COLO829 (cell line): ENCODE measurements at regions not wholly inside any gene's neighbourhood (a gene's known extent, or its start where the extent isn't known, plus 50 kb on each side); places are given as distances from the start of the nearest gene placed in this dataset.
A peak's percentile ranks its signal among the peaks of the same experiment; 100 is the strongest.
"Not testable (repeated sequence)": the region's sequence is repeated elsewhere in the genome, so short reads cannot be mapped to it uniquely, and the experiment has no call there.

Source experiments
- DNase-seq: peaks from one replicate; pipeline ENCODE4 v3.0.0; 2012; ENCODE audit warnings: low spot score

DNA sequence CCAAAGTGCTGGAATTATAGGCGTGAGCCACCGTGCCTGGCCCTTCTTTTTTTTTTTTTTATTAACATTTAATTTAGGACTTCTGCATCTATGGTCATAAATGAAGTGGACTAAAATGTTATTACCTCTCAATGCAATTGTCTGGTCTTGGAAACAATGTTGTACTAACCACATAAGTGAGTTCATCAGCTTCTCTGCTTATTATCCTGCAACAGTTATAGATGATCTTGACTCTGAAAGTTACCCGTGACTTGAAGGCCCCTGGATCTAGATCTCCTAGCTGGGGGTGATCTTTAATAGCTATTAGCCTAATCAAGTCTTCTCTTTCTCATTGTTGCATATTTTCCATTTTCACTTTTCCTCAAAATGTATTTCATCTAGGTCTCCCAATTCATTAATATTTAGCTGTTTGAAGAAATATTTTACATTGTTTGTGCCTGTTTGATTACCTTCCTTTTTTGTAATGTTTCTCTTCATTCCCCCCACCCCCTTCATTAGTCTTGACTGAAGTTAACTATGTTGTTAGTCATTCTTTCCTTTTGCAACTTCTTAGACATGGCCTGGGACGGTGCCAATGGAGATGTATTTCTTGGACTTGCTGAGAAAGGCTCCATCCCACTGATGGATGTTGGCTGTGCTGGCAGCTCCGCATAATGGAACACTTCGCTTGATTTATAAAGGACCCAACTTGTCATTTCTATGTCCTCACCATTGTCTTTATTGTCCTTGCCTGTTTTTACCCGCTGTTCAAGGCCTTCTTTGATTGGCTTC lies 141.6 kb upstream of the RIOK3 start:
- no peak for DNase-seq

DNA sequence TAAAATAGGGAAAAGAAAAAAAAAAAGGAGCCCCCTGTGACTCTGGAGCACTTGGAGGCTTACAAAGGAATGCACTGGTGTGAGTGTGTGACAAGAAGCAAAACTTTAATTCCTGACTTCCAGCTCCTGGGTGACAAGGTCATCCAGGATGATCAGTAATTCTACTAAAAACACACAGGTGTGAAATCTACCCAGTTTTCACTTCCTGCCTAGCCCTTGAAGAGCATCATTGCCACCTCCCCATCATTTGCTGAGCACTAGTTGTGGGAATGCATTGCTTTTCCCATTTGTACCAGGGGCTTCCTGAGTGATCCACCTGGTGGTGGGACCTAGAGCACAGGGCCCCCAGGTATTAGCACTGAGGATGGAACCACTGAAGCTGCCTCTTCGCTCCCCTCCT lies 139.7 kb upstream of the RIOK3 start:
- DNase-seq, result no peak

DNA sequence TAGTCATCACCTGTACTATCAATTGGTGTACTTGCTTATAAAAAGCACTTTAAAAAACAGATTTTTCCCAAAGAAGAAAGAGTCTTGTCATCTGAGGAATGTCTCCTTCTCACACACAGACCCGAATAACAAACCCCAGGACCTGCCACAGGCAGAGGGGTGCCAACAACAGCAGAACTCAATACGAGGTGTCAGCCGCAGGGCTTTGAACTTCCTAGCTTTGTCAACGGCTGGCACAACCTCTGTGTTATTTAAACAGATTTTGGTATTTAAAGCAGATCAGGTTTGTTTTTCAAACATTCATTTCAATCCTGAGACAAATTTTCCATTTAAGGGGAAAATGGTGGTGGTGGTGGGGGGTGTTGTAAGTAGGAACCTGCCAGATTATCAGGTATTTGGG lies 138.4 kb upstream of the RIOK3 start:
- DNase-seq, result no peak

DNA sequence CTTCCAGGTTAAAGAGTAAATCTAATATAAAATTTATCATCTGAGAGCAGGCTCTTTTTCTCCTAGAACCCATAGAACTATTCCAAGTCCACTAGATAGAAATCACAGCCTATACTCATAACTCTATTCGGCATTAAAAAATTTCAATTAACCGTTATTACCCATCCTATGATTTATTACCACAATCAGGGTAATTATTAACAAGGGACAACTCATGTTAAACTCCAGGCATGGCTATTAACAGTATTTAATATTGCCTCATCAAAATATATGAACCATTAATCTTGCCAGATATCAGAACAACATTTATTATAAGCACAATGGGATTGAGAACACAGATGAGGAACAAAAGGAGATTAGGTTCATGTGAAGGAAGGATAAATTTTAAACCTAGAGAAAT lies 136.8 kb upstream of the RIOK3 start:
- no peak for DNase-seq

DNA sequence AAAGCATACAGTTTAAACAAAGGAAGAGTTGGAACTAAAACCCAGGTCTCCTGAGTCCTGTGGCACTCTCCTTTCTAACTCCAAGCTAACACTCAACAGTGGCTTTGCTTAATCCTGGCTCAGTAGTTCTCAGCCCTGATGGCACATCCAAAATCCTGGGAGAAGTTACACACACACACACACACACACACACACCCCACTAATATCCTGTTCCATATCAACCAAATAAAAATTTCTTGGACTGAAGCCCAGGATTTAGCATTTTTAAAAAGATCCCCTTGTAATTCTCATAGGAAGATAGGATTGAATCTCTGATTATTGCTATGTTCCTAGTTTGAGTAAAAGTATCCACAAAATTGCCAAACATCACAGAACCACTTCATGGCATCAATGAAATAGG lies 136.1 kb upstream of the RIOK3 start:
- no peak for DNase-seq

DNA sequence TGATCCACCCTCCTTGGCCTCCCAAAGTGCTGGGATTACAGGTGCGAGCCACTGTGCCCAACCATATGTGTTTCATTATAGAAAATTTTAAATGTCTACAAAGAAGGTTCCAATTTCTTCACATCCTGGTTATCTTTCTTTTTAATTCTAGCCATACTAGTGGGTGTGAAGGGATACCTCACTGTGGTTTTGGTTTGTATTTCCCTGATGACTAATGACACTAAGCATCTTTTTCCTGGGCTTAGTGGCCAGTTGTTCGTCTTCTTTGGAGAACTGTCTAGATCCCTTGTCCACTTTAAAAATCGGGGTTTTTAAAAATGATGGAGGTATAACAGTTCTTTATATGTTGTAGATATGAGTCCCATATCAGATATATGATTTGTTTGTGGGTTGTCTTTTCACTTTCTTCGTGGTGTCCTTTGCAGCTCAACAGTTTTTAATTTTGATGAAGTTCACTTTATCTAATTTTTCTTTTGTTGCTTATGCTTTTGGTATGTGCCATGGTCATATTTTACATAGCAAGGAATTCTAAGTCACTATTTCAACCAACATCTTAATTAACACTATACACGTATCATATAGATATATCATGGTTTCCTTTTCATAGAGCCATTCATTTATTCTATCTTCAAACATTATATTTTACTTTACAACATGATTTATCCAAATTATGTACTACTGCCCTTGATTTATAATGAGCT lies 135.0 kb upstream of the RIOK3 start:
- no peak for DNase-seq

DNA sequence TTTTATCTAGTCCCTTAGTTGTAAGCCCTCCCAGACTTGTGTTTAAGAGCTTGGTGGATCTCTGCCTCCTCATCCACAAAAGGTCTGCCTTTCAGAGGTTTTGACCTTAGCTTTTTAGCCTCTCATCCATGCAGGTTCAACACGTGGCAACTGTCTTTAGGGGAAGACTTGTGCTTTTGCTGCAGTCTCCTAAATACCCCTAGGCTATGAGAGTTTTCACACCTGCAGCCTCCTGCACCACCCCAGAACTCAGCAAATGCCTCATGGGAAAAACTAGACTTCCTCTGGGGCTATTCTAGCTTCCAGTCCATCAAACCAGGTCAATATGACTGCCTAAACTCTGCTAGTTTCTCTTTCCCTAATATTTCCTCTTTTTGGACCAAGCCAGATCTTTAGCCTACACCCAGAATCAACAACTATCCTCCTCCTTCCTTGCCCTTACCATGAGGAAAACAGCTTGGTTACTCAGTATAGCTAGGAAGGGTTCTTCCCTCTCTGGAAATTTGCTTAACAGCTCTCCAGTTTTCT lies 132.3 kb upstream of the RIOK3 start:
- DNase-seq, result no peak

DNA sequence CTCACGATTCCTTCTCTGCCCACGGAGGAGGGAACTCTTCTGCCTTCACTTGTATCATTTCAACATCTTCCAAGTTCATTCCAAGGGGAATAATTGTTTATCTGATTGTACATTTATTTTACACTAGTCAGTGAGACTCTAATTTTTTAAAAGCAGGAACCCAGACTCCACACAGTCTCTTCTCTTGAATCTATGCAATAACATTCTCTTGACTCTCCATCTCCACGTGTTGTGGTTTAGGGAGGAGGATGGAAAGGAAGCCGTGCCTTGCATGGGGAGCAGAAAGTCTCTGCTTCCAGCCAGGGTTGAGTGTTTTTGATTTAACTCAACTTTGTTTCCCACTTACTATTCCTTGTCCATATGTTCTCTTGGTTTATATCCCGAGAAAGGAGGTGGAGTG lies 131.1 kb upstream of the RIOK3 start:
- DNase-seq, result no peak

DNA sequence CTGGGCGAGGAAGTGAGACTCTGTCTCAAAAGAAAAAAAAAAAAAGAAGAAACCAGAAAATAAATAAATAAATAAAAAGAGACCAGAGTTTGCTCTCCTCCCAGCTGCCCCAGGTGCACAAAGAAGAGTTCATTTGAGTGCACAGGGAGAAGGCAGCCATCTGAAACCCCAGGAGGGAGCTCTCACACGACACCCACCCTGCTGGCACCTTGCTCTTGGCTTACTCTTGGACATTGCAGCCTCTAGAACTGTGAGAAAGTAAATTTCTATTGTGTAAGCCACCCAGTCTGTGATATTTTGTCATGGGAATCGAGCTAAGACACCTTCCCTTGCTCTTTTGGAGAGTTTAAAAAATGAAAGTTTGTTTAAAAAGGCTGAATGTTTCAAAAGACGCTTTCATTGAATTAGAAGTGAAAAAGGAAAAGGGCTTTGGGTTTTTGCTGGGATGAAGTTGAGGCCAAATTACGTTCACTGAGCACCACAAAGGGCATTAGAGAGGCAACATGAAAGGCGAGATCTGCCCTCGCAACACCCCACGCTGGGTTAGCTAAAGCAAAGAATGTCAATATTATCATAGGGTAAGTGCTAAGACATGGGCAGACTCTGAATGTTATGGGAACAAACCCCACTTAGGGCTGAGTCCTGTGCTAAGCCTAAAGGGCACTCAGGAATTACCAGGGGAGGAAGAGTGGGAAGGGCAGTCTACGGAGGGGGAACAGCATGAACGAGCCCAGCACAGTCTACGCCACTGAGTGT lies 128.9 kb upstream of the RIOK3 start:
- no peak for DNase-seq

DNA sequence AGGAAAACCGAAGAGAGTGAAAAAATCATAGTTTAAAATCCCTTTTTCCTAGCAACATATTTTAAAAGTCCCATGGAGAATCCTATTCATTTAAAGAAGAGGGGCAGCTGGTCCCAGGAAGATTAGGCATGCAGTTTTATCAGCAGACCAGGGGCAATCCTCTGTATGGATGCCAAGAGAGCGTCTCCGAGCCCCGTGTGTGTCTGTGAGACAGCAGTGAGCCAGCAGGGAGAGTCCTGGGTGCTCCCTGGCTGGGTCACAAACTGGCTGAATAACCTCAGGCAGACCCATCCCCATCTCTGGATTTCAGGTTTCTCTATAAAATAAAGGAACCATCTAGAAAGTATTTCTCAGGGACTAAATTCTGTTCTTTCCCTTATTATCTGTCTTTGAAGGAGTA lies 128.2 kb upstream of the RIOK3 start:
- DNase-seq, result no peak

DNA sequence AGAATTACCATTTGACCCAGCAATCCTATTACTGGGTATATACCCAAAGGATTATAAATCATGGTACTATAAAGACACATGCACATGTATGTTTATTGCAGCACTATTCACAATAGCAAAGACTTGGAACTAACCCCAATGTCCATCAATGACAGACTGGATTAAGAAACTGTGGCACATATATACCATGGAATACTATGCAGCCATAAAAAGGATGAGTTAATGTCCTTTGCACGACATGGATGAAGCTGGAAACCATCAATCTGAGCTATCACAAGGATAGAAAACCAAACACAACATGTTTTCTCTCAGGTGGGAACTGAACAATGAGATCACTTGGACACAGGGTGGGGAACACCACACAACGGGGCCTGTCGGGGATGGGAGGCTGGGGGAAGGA lies 123.4 kb upstream of the RIOK3 start:
- DNase-seq, result not testable (repeated sequence)

DNA sequence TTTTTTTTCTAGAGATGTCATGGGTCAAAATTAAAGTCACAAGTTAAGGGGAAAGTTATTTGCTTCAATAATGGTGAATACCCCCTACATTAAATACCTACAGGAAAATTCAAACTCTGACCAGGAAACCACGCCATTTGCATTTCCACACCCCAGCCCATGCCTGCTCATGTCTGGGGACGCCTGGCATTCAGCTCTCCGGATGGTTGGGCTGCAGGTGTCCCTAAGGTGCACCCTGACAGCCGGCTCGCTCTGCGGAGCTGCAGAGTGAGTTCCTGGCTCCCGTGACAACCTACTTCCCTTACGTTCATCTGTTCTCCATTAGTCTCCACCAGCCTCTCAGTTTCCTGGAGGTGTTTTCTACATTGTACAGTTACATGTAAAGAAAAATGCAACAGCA lies 122.7 kb upstream of the RIOK3 start:
- DNase-seq, result no peak

DNA sequence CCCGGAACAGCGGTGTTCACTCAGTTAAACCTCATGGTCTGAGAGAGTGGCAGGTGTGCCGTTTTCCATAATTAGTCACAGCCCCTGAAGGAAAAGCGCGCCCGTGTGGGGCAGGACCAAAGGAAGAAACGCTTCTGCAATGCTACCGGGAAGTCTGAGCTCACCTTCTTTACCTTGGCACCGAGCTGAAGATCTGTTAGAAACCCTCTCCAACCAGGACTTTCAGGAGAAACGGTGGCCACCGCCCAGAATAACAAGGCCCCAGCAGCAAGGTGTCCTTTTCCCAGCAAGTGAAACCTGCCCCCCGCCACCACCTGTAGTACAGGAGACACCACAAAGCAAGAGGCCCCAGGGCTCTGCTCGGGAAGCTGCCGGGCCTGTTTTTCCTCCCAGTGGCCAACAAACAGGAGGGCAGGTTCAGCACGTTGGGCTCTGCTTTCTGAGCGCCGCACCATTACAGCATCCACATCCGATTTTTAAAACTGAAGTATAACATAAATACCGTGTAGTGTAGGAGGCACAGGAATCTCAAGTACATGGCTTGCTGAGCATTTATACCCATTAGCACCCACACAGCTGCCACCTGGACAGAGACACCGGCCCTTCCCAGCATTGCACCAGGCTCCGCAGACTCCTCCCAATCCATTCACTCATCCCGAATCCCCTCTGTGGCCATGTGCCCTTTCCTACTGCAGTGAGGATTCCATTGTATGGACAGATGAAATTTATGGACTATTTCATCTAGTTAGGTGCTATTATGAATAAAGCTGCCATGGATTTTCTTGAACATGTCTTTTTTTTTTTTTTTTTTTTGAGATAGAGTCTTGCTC lies 121.8 kb upstream of the RIOK3 start:
- no peak for DNase-seq

DNA sequence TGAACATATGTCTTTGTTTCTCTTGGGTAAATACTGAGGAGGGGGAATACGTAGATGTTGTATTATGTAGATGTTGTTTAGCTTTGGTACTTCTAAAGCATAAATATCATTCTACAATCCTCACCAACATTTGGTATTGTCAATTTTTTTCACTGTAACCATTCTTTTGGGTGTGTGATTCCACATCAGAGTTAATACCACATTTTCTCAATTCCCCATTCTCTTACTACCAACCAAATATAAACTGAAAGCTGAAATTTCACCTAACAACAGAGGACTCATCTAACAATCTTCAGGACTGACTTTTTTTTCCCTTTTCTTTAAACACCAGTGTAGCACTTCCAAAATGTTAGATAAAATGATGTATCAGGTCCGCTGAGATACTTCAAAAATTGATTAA lies 120.7 kb upstream of the RIOK3 start:
- DNase-seq, result no peak

DNA sequence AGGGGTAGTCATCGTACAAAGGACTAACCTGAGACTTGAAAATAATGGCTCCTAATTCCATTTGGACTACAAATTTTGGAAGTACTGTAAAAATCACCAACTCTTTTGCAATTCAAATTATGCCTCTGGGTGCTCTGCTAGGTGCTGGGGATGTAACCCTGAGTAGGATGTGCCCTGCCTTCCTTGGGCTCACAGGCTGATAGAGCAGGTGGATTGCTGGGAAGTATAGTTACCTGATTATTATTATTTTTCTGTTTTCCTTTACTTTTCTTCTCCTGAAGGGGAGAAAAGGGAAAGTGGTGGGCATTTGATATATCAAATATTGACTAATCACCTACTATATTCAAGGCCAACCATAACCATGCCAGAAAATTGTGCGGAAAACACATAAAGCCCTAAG lies 119.3 kb upstream of the RIOK3 start:
- no peak for DNase-seq

DNA sequence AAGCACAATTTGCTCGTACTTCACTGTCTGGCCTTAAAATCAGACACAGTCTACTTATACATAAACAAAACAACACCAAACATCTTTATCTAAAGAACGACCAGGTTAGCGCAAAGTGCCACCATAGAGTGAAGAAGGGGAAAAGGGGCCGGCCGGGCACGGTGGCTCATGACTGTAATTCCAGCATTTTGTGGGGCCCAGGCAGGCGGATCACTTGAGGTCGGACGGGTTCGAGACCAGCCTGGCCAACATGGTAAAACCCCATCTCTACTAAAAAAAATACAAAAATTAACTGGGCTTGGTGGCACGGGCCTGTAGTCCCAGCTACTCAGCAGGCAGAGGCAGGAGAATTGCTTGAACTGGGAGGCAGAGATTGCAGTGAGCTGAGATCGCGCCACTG lies 118.5 kb upstream of the RIOK3 start:
- no peak for DNase-seq

DNA sequence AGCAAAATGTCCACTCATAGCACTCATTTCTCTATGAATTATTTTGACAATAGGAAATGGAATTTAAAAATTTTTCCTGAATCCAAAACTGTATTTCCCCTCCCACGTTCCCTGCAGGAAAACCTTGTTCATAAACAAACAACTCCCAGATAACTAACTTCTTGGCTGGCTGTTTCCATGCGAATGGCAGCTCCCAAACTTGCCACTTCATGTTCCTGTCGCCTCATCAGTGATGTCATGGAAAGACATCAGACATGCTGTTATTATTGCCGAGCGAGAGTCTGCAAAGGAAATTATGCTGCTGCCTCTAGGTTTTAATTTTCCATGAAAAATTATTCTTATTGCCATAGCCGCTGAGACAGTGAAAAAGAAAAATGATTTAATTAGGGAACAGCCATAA lies 117.0 kb upstream of the RIOK3 start:
- no peak for DNase-seq

DNA sequence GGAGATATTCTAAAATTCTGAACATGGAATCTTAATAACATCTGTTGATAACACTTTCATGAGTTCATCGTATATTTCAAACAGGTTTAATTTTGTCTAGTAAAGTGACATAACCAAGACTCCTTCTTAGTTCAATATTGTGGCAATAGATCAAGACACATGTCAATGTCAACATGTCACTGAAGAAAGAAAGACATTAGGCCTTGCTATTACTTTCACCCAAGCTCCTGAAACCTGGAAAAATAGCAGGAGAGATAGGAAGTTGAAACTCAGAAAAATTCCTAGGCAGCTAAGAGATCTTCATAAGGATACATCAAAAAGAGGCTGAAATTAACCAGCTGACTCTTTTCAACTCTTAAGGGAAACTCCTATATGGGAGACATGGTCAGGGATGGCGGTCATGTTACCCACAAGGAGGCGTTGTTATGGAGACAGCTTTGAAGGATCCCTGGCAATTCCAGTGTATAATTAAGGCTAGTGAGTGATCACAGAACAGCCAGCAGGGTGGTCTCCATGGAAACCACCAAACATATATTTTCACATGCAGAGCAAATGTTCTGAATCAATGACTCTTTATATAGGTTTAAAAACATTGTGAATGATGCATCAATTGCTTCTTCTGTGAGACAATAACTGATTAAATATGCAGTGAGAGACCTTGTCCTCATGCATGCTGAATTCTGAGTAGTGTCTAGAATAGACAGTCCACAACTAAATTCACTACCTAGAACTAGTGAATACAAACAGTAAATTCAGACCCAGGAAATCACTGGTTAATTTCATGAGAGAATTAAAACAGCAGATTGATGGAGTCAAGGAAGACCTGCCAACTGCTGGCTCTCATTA lies 115.3 kb upstream of the RIOK3 start:
- DNase-seq, result peak; percentile 40

DNA sequence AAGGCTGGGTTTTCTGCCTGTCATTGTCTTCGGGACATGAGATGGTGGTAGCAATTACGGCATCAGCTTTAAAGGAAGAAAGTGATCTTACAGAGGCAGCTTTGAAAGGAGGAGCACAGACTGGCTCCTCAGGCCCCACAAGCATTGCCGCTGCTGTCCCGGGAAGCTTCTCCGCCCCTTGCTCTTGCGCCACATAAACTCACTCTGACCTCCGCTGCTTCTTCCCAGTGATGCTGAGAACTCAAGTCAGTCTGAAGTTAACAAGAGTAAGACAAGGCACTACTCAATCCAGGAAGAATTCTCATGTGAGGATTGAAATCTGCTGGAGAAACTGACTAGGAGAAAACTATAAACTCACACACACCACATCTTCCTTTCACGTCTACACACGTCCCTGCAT lies 112.4 kb upstream of the RIOK3 start:
- DNase-seq, result no peak

DNA sequence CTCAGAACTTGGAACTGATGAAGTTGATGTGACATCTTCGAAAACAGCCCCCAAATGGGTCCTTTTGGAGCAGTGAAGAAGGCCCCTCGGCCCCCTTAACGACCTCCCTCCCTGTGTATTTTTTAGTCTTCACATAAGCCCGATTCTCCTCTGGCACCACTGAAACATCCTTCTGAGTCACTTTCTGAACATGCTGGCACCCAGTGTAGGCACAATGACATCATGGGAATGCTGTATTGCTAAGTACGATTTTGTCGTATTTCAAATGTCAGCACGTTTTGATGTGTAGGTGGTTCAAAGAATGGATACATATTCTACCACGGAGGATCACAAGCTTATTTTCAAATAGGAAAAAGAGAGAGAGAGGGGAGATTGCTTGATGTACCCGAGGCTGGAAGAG lies 111.7 kb upstream of the RIOK3 start:
- DNase-seq, result no peak

DNA sequence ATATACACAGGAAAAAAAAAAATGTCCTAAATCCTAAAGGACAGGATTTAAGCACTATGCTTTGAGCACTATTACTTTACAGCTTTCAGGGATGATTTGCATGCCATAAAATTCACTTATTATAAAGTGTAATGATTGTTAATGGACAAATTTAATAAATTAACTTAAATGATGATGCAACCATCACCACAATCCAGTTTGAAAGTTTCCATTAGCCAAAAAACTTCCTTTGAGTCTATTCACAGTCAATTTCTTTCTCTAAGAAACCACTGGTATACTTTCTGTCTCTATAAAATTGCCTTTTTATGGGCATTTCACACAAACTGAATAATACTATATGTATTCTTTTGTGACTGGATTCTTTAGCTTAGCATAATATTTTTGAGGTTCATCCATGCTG lies 111.1 kb upstream of the RIOK3 start:
- no peak for DNase-seq
